ENCODE measurements at regions not wholly inside any gene's neighbourhood (a gene's known extent, or its start where the extent isn't known, plus 50 kb on each side); places are given as distances from the start of the nearest gene placed in this dataset.

DNA sequence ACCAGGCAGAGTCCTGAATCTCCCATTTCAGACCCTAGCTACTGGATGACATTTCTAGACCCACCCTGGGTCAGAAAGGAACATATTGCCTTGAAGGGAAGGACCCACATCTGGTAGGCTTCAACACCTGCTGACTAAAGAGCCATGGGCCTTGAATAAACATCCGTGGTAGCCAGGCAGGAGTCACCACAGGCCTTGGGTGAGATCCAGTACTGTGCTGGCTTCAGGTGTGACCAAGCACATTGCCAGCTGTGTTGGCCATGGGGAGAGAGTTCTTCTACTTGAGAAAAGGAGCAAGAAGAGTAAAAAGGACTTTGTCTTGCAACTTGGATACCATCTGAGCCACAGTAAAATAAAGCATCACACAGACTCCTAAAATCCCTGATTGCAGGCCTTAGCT lies 332.6 kb downstream of the SLC16A7 start:
- DNase-seq (ENCODE audit: low read depth in 2 of 2): no peak

DNA sequence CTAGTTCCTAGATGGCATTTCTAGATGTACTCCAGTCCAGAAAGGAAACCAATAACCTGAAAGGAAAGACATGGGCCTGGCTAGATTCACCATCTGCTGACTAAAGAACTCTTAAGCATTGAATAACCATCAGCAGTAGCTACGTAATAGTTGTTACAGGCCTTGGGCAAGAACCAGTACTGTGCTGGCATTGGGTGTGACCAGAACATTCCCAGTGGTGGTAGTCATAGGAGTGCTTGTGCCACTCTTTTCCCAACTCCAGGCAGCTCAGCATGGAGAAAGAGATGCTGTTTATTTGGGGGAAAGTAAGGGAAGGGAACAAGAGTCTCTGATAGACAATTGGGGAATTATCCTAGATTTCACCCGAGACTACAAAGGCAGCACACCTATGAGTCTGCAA lies 333.3 kb downstream of the SLC16A7 start:
- DNase-seq (ENCODE audit: low read depth in 2 of 2): no peak

DNA sequence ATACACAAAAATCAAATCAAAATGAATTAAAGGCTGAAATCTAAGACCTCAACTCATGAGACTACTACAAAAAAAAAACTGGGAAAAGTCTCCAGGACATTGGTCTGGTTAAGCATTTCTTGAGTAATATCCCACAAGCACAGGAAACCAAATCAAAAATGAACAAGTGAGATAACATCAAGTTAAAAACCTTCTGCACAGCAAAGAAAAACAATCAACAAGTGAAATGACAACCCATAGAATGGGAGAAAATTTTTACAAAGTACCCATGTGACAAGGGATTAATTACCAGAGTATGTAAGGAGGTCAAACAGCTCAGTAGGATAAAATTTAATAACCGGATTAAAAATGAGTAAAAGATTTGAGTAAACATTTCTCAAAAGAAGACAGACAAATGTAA lies 338.7 kb downstream of the SLC16A7 start:
- no peak for DNase-seq (ENCODE audit: low read depth in 2 of 2)

DNA sequence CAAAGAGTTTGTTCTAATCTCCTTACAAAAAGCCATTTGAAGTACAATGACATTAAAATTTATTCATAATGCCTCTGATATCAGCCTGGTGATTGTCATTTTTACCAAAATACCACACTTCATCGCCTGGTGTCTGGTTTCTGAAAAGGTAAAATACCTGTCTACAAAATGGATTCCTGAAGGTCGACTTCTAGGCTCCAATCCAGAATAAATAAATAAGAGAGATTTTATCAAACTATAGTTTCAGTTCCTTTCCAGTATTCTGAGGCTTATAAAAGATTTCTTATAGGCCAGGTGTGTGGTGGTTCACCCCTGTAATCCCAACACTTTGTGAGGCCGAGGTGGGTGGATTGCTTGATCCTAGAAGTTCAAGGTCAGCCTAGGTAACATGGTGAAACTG lies 340.7 kb downstream of the SLC16A7 start:
- no peak for DNase-seq (ENCODE audit: low read depth in 2 of 2)

DNA sequence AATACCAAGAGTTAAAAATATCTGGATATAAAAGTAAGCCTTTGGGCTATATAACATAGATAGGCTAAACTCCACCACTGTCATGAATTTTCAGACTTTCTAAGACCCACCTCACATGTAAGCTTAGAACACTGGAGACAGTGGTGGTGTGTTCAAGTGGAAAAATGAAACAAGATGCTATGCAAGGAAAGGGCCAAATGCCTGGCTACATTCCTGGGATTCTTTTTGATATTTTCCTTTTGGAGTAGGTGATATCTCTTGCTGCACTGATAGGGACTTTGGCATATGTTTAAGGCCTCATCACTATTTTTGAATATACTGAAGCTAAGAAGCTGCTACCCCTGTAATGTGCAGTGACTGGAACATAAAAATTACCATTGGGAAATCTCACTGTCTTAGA lies 341.3 kb downstream of the SLC16A7 start:
- DNase-seq (ENCODE audit: low read depth in 2 of 2): no peak

DNA sequence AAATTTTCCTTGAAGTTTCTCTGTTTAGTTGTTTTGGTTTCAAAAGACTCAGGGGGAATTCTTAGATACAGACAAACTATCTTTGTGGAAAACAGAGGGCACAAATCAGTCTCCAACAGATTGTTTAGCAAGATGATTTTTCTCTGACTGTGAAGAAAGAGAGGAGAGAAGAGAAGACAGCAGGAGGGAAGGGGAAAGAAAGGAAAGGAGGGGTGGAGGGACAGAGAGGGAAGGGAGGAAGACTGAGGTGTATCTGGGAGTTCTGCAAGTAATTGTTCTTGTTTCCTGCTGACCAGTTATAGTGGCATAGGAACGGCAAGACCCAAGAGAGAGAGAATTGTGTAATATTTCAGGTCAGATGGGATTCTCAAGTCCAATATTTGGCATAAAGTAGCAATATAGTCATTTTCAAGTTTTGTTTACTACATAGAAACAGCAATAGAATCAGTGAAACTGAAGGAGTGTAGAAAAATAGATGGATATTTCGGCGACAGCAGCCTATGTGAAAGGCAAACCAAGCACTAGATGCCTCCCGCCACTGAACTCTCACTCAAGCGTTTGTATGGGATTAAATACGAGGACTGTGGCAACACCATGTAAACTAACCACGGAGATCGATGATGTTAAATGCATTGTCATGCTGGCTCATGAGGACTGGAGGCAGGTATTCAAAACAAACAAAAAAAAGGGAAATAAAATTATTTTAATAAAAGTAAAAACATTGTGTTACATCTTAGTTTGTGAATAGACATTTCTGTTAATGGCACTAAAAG lies 342.5 kb downstream of the SLC16A7 start:
- no peak for DNase-seq (ENCODE audit: low read depth in 2 of 2)

DNA sequence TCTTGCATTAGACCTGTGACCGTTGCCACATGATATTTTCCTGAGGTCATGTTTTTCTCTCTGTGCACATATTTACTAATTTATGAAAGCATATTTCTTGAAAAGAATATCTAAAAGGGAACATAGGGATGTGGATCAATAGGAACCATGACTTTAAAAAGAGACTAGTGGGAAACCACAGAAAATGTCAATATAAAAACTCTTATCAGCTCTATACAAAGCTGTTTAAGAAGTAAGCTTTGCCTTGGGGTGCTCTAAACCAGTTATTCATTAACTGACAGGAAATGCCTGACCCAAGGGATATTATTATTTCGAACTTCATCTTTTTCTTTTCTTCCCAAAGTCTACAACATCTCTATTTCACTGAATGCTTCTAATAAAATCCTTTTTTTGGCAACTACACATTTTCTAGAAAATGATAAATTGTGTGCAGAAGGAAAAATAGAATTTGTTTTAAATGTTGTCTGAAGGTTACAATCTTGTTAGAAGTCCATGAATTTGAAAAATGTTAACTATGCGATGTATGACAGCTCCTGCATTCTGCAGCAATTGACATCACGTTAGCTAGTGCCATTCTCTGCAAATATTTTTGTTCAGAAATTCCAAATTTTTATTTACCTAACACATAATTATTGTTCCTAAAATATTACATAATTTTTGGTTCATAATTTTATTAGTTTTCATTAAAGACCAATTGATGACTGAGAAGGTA lies 345.0 kb downstream of the SLC16A7 start:
- no peak for DNase-seq (ENCODE audit: low read depth in 2 of 2)

DNA sequence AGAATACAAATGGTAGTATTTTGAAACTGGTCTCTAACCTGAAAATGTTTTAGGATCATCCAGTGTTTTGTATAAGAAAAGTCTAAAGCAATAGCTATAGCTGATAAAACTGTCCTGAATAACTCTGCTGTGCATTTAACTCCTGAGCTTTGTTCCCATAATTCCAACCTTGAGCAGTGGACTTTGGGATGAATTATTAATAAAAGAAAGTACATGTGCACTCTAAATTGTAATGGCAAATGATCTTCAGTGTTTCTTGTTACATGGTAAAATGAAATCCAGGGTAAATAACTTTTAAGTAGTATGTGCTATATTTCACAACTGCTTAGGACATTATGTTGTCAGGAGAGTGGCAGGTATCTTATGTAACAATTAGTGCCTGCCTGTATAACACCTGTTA lies 345.6 kb downstream of the SLC16A7 start:
- no peak for DNase-seq (ENCODE audit: low read depth in 2 of 2)

DNA sequence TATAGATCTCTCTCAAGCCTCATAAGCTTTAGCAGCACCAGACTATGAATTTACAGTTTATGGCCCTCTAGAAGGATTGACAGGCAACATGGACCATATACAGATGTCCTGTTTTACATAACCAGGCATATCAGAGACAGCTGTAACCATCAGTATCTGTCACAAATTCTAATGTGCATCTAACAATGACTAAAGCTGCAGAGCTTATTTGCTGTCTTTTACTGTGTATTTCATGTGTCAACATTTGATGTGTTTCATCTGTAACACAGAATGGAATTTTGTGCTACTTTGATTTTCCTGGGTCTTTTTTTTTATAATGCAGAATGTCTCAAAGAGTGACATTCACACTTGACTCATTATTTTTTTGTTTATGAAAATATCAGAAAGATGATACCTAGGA lies 348.3 kb downstream of the SLC16A7 start:
- no peak for DNase-seq (ENCODE audit: low read depth in 2 of 2)

DNA sequence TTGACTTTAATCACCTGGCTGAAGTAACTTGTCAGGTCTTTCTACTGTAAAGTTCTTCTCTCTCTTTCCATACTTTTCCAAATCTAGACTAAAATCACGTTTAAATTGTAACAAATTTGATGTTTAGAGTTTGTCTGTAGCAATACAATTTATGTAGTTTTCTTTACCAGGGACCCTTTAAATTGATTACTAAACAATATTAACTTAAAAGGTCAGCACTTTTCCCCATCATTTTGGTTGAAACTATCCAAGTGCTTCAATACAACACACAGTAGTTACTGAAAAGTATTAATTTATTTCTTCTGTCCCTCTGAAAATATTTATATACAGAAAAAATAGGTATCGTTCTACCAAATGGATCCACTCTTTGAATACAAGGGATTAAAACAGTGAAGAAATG lies 350.8 kb downstream of the SLC16A7 start:
- DNase-seq (ENCODE audit: low read depth in 2 of 2): no peak

DNA sequence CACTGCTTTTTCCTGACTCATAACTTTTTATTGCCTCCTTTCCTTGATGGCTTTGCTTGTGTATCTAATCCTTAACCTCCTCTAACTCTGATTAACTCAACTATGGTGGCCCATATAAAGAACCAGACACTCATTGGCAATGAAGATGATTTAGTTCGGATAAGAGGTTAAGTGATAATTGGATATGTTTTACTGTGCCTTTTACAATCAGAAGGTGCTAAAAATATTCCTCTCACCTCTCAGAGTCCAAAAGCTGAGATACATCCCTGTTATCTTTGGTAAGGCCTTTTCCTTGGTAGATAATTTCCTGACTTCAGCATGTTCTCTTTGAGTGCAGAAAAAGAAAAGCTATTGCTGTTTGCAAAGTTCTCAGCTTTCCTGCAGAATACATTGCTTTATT lies 367.7 kb downstream of the SLC16A7 start:
- no peak for DNase-seq (ENCODE audit: low read depth in 2 of 2)

DNA sequence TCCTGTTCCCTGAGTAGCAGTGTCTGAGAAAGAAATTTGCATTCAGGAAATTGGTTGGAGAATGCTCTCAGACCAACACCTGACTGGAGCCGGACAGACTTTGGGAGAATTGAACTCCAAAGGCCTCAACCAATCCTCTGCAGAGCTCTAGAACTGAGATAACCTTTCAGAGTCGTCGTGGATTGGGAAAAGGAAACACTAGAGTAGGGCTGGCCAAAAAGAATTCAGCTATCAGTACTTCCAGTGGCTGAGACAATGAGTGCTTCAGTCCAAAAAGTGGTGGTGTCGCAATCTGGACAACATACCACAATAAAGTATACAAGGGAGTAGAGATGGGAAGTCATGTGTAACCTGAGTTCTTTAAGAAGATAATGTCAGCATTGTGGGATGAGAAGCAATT lies 377.1 kb downstream of the SLC16A7 start:
- no peak for DNase-seq (ENCODE audit: low read depth in 2 of 2)

DNA sequence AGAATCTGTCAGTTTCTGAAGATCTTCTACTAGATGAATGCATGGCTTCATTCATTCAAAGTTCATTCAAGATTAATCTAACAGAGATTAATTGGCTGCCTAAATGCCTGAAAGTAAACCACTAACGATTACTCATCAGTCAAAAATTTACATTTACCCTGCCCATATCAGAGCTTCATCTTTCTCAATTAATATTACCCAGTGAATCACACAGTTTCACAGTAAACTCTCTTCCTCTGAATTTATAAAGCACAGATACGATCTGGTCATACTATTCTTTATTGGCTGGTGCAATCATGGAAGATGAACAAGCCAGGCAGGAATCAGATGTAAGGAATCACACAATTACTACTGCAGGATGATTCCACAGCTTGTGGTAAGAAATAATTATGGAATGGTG lies 377.7 kb downstream of the SLC16A7 start:
- no peak for DNase-seq (ENCODE audit: low read depth in 2 of 2)

DNA sequence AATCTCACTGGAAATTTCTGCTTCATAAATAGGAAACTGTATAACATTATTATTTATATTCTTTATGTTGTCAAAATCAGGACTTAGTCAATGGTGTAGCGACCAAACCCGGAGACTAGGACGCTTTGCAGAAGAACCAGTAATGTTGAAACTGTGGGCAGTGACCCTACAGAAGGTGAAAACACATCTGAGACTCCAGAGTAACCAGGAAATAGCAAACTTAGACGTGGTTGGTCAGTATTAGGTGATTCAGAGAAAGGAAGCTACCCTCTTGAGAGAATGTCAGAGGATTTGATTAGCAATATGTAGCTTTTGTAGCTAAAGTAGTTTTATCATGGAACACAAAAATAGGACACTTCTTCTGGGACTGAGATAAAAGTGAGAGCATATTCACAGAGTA lies 381.9 kb downstream of the SLC16A7 start:
- no peak for DNase-seq (ENCODE audit: low read depth in 2 of 2)

DNA sequence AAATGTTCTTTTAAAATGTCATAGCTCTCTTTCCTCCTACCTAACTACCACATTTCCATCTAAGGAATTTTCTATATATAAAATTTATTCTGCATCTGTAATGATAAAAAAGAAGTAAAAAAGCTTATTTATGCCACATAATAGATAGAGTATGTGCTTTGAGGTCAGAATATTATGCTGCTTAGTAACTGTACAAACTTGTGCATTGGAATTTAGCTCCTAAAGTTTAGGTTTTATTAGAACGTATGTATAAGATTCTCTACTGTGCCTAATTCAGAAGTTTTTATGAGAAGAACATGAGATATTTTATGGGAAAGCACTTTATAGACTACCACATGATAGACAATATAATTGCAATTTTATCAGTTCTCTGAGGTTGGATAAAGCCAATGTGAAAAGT lies 384.6 kb downstream of the SLC16A7 start:
- DNase-seq (ENCODE audit: low read depth in 2 of 2): no peak

DNA sequence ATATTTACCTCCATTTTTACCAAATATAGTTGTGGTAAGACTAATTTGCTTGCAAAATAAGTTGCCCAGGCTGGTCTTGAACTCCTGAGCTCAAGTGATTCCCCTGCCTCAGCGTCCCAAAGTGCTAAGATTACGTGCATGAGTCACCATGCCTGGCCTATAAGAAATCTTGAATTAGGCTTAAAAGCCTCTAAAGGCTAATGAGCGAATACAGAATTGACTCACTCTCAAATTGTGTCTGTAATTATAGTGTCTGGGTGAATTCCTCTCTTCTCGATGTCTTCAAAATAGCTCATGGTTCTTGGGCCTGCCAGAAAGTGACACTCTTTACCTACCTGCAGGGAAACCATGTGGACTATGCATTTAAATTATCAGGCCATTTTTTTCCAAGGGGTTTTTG lies 403.5 kb downstream of the SLC16A7 start:
- no peak for DNase-seq (ENCODE audit: low read depth in 2 of 2)

DNA sequence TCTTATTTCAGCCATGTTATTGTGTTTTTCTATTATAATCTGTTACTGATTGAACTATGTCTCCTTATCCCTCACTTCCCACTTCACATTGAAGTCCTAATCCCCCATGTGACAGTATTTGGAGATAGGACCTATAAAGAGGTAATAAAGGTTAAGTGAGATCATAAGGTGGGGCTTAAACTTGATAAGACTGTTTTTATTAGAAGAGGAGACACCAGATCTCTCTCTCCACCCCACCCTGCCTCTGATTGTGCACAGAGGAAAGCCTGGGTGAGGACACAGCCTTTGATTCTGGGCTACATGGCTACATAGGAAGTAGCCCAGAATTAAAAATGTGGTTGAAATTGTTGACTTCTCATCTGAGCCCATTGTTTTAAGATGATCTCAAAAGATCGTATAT lies 414.7 kb downstream of the SLC16A7 start:
- no peak for DNase-seq (ENCODE audit: low read depth in 2 of 2)

DNA sequence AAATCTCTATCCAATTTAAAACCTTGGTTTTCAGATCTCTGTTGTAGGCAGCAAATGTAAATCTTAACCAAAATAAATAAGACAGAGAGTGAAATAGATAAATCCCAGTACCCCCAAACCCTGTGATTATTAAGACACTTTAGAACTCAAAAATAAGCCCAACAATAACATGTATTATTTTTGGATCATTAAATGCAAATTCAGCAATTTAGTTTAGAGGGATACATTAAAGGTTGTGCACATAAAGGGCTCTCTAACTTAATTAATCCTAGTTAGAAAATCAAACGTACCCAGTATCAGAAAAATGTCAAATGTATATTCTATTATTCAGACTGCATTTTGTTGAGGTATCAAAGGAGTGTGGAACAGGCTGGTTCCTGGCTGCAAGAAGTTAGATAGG lies 416.8 kb downstream of the SLC16A7 start:
- no peak for DNase-seq (ENCODE audit: low read depth in 2 of 2)

DNA sequence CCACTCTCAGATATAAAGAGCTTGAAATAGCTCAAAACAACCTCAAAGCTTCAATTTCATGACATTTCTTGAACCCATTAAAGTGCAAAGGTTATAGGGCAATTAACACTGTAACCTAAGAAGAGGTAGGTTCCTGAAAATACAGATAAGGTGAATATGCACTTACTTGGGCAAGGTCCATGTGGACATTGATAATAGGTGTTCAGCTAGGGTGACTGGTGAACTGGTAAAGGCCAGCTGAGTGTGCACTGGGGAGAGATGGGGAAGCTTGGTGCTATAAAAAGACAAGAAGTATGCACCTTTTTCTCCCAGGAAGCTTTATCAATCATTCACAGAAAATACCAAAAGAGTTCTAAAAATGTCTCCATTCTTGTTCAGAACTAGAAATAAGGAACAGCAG lies 418.6 kb downstream of the SLC16A7 start:
- no peak for DNase-seq (ENCODE audit: low read depth in 2 of 2)

DNA sequence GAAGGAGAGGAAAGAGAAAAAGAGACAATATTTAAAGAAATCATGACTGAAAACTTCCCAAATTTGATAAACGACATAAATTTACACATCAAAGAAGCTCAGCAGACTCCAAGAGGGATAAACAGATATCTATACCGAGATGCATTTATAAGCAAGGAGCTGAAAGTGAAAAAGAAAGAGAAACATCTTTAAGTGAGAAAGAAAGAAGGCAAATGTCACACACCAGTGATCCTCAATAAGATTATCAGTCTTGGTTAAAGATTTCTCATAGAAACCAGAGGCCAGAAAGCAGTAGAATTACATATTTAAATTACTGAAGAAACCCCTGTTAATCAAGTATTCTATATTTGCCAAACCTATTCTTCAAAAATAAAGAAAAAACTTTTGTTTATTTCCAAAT lies 424.2 kb downstream of the SLC16A7 start:
- DNase-seq (ENCODE audit: low read depth in 2 of 2): no peak

DNA sequence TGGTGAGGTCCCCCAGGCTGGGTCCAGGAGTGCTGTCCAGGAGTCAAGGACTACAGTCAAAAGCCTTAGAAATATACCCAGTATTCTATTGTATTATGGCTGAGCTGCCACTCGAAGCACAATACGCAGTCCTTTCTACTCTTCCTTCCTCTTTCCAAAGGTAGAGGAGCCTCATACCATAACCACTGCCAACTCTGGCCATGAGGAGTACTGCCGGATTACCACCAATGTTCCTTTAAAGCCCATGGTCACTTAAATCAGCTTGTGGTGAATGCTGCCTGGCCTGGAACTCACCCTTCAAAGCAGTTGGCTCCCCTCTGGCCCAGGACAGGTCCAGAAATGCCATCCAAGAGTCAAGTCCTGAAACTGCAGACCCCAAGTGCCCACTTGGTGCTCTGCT lies 425.4 kb downstream of the SLC16A7 start:
- DNase-seq (ENCODE audit: low read depth in 2 of 2): no peak

DNA sequence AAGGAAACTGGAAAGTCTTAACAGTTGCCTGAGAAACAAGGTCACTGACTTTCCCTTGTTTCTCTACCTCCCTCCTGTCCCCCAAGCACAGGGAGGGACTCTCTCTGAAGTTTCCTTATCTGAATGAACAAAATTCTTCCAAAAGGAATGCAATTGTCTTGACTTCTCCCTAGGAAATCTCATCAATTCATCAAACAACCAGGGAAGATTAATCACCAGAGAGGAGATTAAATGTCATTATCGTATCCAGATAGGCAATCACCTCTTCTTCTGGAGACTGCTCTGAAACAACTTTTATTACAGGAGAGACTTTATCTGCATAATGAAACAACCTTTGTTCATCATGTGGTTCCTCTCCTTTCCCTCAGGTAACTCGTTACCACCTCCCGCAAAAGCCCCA lies 431.4 kb downstream of the SLC16A7 start:
- no peak for DNase-seq (ENCODE audit: low read depth in 2 of 2)

DNA sequence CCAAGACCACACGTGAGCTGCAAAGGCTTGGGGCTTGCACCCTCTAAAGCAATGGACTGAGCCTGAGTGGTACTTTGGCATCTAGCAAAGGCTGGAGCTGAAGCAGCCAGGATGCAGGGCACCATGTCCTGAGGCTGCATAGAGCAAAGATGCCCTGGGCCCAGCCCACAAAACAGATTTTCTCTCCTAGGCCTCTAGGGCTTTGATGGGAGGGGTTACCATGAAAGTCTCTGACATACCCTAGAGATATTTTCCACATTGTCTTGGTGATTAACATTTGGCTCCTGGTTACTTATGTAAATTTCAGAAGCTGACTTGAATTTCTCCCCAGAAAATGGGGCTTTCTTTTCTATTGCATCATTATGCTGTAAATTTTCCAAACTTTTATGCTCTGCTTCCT lies 438.3 kb downstream of the SLC16A7 start:
- no peak for DNase-seq (ENCODE audit: low read depth in 2 of 2)

DNA sequence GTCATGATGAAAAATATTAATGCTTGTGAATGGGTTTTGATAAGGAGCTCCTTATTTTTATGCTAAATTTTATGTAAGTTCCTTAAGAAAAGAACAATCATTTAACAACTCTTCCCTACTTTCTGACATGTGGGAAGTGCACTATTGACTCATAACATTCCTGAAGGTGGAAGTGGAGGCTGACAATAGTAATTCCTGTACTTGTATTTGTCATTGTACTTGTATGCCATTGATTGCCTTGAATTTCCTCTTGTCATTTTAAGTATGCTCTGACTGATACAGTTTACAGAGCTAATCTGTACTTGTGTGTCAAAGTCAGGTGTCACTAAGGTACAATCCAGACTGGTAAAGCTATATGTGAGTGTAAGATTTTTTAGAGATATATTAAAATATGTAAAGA lies 440.0 kb downstream of the SLC16A7 start:
- DNase-seq (ENCODE audit: low read depth in 2 of 2): no peak
